ENCODE measurements at regions not wholly inside any gene's neighbourhood (a gene's known extent, or its start where the extent isn't known, plus 50 kb on each side); places are given as distances from the start of the nearest gene placed in this dataset.
A peak's percentile ranks its signal among the peaks of the same experiment; 100 is the strongest.

GRCh38 chr12:124424516-124424905 lies 129.6 kb downstream of the RFLNA start:
- no peak for DNase-seq
- no peak overlapping the region for H3K4me3 ChIP-seq
- intact Hi-C loops (cut with DNase I; ENCODE audit: low total_unique reads) = loop anchor here (10.0 kb wide), 1 partner anchor 50 kb away; no protein-coding TSS in a partner anchor
- no peaks in the 10 kb centered on the region for H3K36me3 ChIP-seq (ENCODE audit: low read depth, missing control alignments)
- TF ChIP-seq POLR2A (IDR thresholded peaks at IDR 0.05) = no peak
- TF ChIP-seq CTCF (IDR thresholded peaks at IDR 0.05) = no peak
- H3K4me1 ChIP-seq = peaks cover 59% of the 10 kb centered on the region
- H3K27me3 ChIP-seq = no peaks in the 10 kb centered on the region
- peak overlapping the region in 1 of 2 donors; percentile 5 for H3K27ac ChIP-seq
- 78 to 84% methylated on average over 4 to 10 of the region's 10 CpGs for WGBS, 2 donors
- H3K9me3 ChIP-seq = no peaks in the 10 kb centered on the region

GRCh38 chr12:124423761-124424515 lies 129.0 kb downstream of the RFLNA start:
- H3K4me3 ChIP-seq = no peak overlapping the region
- no peaks in the 10 kb centered on the region for H3K36me3 ChIP-seq (ENCODE audit: low read depth, missing control alignments)
- intact Hi-C loops (cut with DNase I; ENCODE audit: low total_unique reads) = loop anchor here (10.0 kb wide), 1 partner anchor 49 kb away; no protein-coding TSS in a partner anchor

GRCh38 chr12:124422570-124423523 lies 128.0 kb downstream of the RFLNA start:
- peak; percentile 94 for DNase-seq
- Histone ChIP-seq H3K27ac (peak overlapping the region; percentile 52 to 78), H3K36me3 (ENCODE audit: low read depth, missing control alignments) (no peaks in the 10 kb centered on the region), H3K9me3 (no peaks in the 10 kb centered on the region), H3K4me1 (peaks cover 47% of the 10 kb centered on the region), H3K4me3 (no peak overlapping the region), H3K27me3 (no peaks in the 10 kb centered on the region)
- WGBS, 2 donors = 34 to 44% methylated on average over 28 to 37 of the region's 37 CpGs
- intact Hi-C loops (cut with DNase I; ENCODE audit: low total_unique reads) = loop anchor here (10.0 kb wide), 1 partner anchor 48 kb away; no protein-coding TSS in a partner anchor
- TF ChIP-seq POLR2A (IDR thresholded peaks at IDR 0.05) = no peak
- TF ChIP-seq CTCF (IDR thresholded peaks at IDR 0.05) = no peak

More at GRCh38 chr12:124423761-124424515, 129.0 kb downstream of the RFLNA start:
- Histone ChIP-seq H3K9me3 (no peaks in the 10 kb centered on the region), H3K27me3 (no peaks in the 10 kb centered on the region), H3K27ac (peak overlapping the region in 1 of 2 donors; percentile 78), H3K4me1 (peaks cover 56% of the 10 kb centered on the region)
- DNase-seq = no peak
- WGBS, 2 donors = 73 to 87% methylated on average over 22 to 26 of the region's 26 CpGs
- TF ChIP-seq CTCF (IDR thresholded peaks at IDR 0.05) = no peak
- TF ChIP-seq POLR2A (IDR thresholded peaks at IDR 0.05) = no peak

- 52 to 55% methylated on average over 16 of the region's 16 CpGs for WGBS, 2 donors
- Histone ChIP-seq H3K9me3 (no peaks in the 10 kb centered on the region), H3K36me3 (ENCODE audit: low read depth, missing control alignments) (no peaks in the 10 kb centered on the region), H3K4me3 (no peak overlapping the region), H3K27me3 (no peaks in the 10 kb centered on the region), H3K27ac (peak overlapping the region; percentile 36 to 52), H3K4me1 (peaks cover 41% of the 10 kb centered on the region)
- no peak for DNase-seq
- intact Hi-C loops (cut with DNase I; ENCODE audit: low total_unique reads) = loop anchor here (10.0 kb wide), 1 partner anchor 47 kb away; no protein-coding TSS in a partner anchor
- no peak for TF ChIP-seq CTCF (IDR thresholded peaks at IDR 0.05)
- TF ChIP-seq POLR2A (IDR thresholded peaks at IDR 0.05) = no peak
Measured at GRCh38 chr12:124422142-124422569, 127.3 kb downstream of the RFLNA start.
